T-cell (primary cell): ENCODE measurements at regions not wholly inside any gene's neighbourhood (a gene's known extent, or its start where the extent isn't known, plus 50 kb on each side); places are given as distances from the start of the nearest gene placed in this dataset.
A peak's percentile ranks its signal among the peaks of the same experiment; 100 is the strongest.

Experiments used
- ATAC-seq, 4 experiments: fragments of 200-7000 bp in 3 of 4; fragments of 150-1000 bp in 1 of 4; cut with Tn5 transposase; replicated peaks in 1 of 4; 1 replicate in 3 of 4; 2 replicates in 1 of 4; pipeline ENCODE4 v1.10.0; 2021; ENCODE audit warnings: moderate library complexity in 3 of 4, mild to moderate bottlenecking in 2 of 4, moderate number of reproducible peaks in 1 of 4
- CTCF ChIA-PET, 2 donors: fragments of 300-600 bp; sonication (Branson Sonifier 250); formaldehyde crosslinking; loops; one replicate each; lab custom pipeline; 2022; ENCODE audit warnings: antibody characterized with exemption in 2 of 2; lab: Charles Lee
- POLR2A ChIA-PET, 2 donors: fragments of 300-600 bp; sonication (Branson Sonifier 250); formaldehyde crosslinking; loops; one replicate each; lab custom pipeline; 2022; ENCODE audit warnings: antibody characterized with exemption in 2 of 2; lab: Charles Lee
- DNase-seq, 35 experiments: peaks; one replicate each; pipeline versions ENCODE4 v3.0.0 to v3.0.0-alpha.2; 2013 to 2023
- H3K27ac ChIP-seq: one replicate; pipeline ENCODE4 v1.5.1; 2013; ENCODE audit warnings: low read length
- H3K27me3 ChIP-seq, 2 experiments: replicated peaks in 1 of 2; 1 replicate in 1 of 2; 2 replicates in 1 of 2; pipeline versions ENCODE4 v1.6.1 to v1.7.0; 2013; ENCODE audit warnings: low read length in 1 of 2, mixed read lengths in 1 of 2; ENCODE audit not compliant: control insufficient read depth in 2 of 2, insufficient read depth in 2 of 2; ENCODE audit errors: extremely low read depth in 1 of 2
- H3K36me3 ChIP-seq, 2 donors: 1 replicate in 1 of 2; 2 replicates in 1 of 2; pipeline versions ENCODE4 v1.6.1 to v1.7.0; 2013; ENCODE audit warnings: low read length in 1 of 2; ENCODE audit not compliant: control insufficient read depth in 2 of 2, insufficient read depth in 1 of 2; ENCODE audit errors: extremely low read depth in 1 of 2
- H3K4me1 ChIP-seq, 2 experiments: 1 replicate in 1 of 2; 2 replicates in 1 of 2; pipeline versions ENCODE4 v1.6.1 to v1.7.0; 2013; ENCODE audit warnings: low read length in 2 of 2, mixed read lengths in 1 of 2; ENCODE audit not compliant: insufficient read depth in 2 of 2, control insufficient read depth in 1 of 2; ENCODE audit errors: extremely low read depth in 1 of 2
- H3K4me3 ChIP-seq, 2 donors: 1 replicate in 1 of 2; 2 replicates in 1 of 2; pipeline versions ENCODE4 v1.5.1 to v1.7.0; 2013; ENCODE audit warnings: mild to moderate bottlenecking in 2 of 2, low read length in 1 of 2, moderate library complexity in 1 of 2; ENCODE audit not compliant: control insufficient read depth in 1 of 2; ENCODE audit errors: extremely low read depth in 1 of 2
- H3K9me3 ChIP-seq: 2 replicates; pipeline ENCODE4 v1.7.0; 2013
- H3K27ac Mint-ChIP-seq, 2 donors: one replicate each; pipeline ENCODE4 v1.8.0; 2020 to 2021; ENCODE audit warnings: mild to moderate bottlenecking in 2 of 2, mixed read lengths in 2 of 2
- H3K27me3 Mint-ChIP-seq, 2 donors: one replicate each; pipeline ENCODE4 v1.8.0; 2021 to 2022; ENCODE audit warnings: mixed read lengths in 2 of 2
- H3K36me3 Mint-ChIP-seq: one replicate; pipeline ENCODE4 v1.8.0; 2021; ENCODE audit warnings: mixed read lengths
- H3K4me1 Mint-ChIP-seq, 3 donors: one replicate each; pipeline ENCODE4 v1.8.0; 2020 to 2022; ENCODE audit warnings: mixed read lengths in 3 of 3, mild to moderate bottlenecking in 1 of 3
- H3K4me3 Mint-ChIP-seq, 3 donors: one replicate each; pipeline ENCODE4 v1.8.0; 2020 to 2022; ENCODE audit warnings: mild to moderate bottlenecking in 3 of 3, mixed read lengths in 3 of 3, moderate library complexity in 3 of 3
- H3K9me3 Mint-ChIP-seq, 3 donors: one replicate each; pipeline ENCODE4 v1.8.0; 2020 to 2022; ENCODE audit warnings: mixed read lengths in 3 of 3
- WGBS: methylation state at CpG from one replicate; pipeline ENCODE4 v1.1.5; 2013; ENCODE audit warnings: missing lambda C conversion rate; ENCODE audit not compliant: insufficient coverage; 5-methylcytosine and 5-hydroxymethylcytosine counted together

GRCh38 chr6:168896321-168896720, 357.3 kb downstream of the THBS2 start:
- Histone ChIP-seq H3K9me3 (no peaks in the 10 kb centered on the region), H3K4me1 (peaks cover 3 to 8% of the 10 kb centered on the region in 2 experiments), H3K27ac (no peak overlapping the region), H3K4me3 (no peak overlapping the region), H3K27me3 (peaks cover 0 to 2% of the 10 kb centered on the region in 2 experiments), H3K36me3 (no peaks in the 10 kb centered on the region)
- H3K36me3 Mint-ChIP-seq: no peaks in the 10 kb centered on the region
- ATAC-seq: no peak
- H3K27me3 Mint-ChIP-seq: peaks cover 0 to 1% of the 10 kb centered on the region in 2 donors
- POLR2A ChIA-PET: no interaction called here
- CTCF ChIA-PET: interaction anchor here in 1 of 2 donors (0.6 kb wide), 1 partner anchor 9 kb away, joined by 12 read pairs; no protein-coding TSS in a partner anchor
- no peaks in the 10 kb centered on the region for H3K9me3 Mint-ChIP-seq
- peaks cover 10 to 21% (median 19%) of the 10 kb centered on the region in 3 donors for H3K4me1 Mint-ChIP-seq
- peak overlapping the region; percentile 61 to 65 for H3K27ac Mint-ChIP-seq
- DNase-seq: no peak
- H3K4me3 Mint-ChIP-seq: peak overlapping the region in 1 of 3 donors; percentile 59
- 95% methylated on average over 6 of the region's 9 CpGs for WGBS

DNA sequence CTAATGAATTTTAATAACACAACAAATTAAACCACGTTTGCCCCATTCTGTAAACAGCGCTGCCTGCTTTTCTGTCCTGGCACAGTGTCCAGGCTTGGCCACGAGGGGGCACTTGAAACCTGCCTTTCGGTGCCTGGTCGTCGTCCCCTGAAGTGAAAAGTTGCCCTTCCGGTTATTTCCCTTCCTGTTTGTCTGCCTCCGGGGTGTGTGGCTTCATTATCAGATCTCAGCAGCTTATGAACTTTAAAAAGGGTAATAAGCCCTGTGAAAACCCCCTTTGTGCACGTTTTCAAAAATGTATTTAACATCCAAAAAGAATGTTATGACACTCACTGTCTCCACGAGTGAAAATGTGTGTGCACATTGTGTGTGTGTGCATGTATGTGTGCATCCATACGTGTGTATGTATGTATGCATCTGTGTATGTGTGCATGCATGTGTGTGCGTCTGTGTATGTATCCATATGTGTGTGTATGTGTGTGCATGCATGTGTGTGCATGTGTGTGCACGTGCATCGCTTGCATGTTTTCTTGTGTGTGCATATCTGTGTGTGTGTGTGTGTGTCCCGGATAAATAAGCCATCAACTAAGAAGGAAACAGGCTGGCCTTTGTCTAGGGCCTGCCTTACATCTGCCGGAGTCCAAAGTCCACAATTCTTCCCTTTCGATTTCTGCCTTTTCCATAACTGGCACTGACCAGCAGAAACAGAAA, 358.4 kb downstream of the THBS2 start:
- Histone ChIP-seq H3K9me3 (no peaks in the 10 kb centered on the region), H3K27ac (peak overlapping the region; percentile 52), H3K27me3 (peaks cover 0 to 2% of the 10 kb centered on the region in 2 experiments), H3K36me3 (no peaks in the 10 kb centered on the region), H3K4me3 (peak overlapping the region in 1 of 2 donors; percentile 16), H3K4me1 (peaks cover 3 to 8% of the 10 kb centered on the region in 2 experiments)
- no peaks in the 10 kb centered on the region for H3K9me3 Mint-ChIP-seq
- WGBS: 28% methylated on average over 11 of the region's 17 CpGs
- peak overlapping the region; percentile 77 to 78 for H3K27ac Mint-ChIP-seq
- DNase-seq (peak; percentile 51 to 87 (median 73)), ATAC-seq (peak; percentile 88 to 99 (median 98))
- POLR2A ChIA-PET: no interaction called here
- no peaks in the 10 kb centered on the region for H3K36me3 Mint-ChIP-seq
- H3K4me3 Mint-ChIP-seq: peak overlapping the region; percentile 47 to 61 (median 59)
- H3K4me1 Mint-ChIP-seq: peaks cover 10 to 21% (median 19%) of the 10 kb centered on the region in 3 donors
- CTCF ChIA-PET: no interaction called here
- peaks cover 0 to 1% of the 10 kb centered on the region in 2 donors for H3K27me3 Mint-ChIP-seq

DNA sequence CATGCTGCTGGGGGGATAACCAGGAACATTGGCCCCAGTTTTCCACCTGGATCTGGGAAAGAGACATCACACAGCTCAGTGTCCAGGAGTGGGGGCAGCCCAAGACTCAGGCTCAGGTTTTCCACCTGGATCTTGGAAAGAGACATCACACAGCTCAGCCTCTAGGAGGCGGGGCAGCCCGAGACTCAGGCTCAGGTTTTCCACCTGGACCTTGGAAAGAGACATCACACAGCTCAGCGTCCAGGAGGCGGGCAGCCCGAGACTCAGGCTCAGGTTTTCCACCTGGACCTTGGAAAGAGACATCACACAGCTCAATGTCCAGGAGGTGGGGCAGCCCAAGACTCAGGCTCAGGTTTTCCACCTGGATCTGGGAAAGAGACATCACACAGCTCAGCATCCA, 361.6 kb downstream of the THBS2 start:
- no peaks in the 10 kb centered on the region for H3K9me3 ChIP-seq
- H3K27ac ChIP-seq: no peak overlapping the region
- H3K27ac Mint-ChIP-seq: no peak overlapping the region
- no peaks in the 10 kb centered on the region for H3K27me3 ChIP-seq
- H3K4me1 Mint-ChIP-seq: peaks cover 10 to 21% (median 19%) of the 10 kb centered on the region in 3 donors
- DNase-seq (no peak), ATAC-seq (no peak)
- H3K4me1 ChIP-seq: peaks cover 3 to 8% of the 10 kb centered on the region in 2 experiments
- H3K9me3 Mint-ChIP-seq: no peaks in the 10 kb centered on the region
- peaks cover 0 to 1% of the 10 kb centered on the region in 2 donors for H3K27me3 Mint-ChIP-seq
- H3K4me3 ChIP-seq: no peak overlapping the region
- ChIA-PET POLR2A (no interaction called here), CTCF (interaction anchor here (1.0 to 1.6 kb wide), 2 partner anchors 9 to 12 kb away, joined by 3 to 4 read pairs; no protein-coding TSS in a partner anchor)
- H3K4me3 Mint-ChIP-seq: no peak overlapping the region
- H3K36me3 Mint-ChIP-seq: no peaks in the 10 kb centered on the region
- WGBS: 73% methylated on average over 4 of the region's 5 CpGs
- H3K36me3 ChIP-seq: no peaks in the 10 kb centered on the region

DNA sequence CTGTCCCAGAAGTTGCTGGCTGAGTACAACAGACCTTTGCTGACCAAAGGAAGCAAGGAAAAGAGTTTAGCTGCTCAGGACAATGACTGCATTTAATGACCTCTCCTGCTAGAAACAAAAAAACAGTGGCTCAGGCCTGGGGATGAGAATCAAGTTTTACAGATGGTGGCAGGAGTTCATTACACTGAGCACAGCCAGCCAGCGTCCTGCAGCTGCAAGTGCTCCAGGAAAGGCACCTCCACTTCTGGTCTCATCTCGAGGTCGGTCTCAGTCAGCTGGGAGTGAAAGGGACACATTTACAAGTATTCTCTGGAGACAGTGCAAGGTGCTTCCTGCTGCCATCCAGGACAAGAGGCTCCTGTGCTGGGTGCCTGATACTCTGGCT, 362.7 kb downstream of the THBS2 start:
- Mint-ChIP-seq H3K27me3 (peaks cover 0 to 1% of the 10 kb centered on the region in 2 donors), H3K4me3 (no peak overlapping the region), H3K36me3 (no peaks in the 10 kb centered on the region), H3K9me3 (no peaks in the 10 kb centered on the region), H3K4me1 (peaks cover 10 to 14% (median 14%) of the 10 kb centered on the region in 3 donors), H3K27ac (no peak overlapping the region)
- no peaks in the 10 kb centered on the region for H3K27me3 ChIP-seq
- no peak overlapping the region for H3K4me3 ChIP-seq
- CTCF ChIA-PET: interaction anchor here in 1 of 2 donors (0.7 kb wide), 1 partner anchor 10 kb away, joined by 6 read pairs; no protein-coding TSS in a partner anchor
- DNase-seq: no peak
- no peak overlapping the region for H3K27ac ChIP-seq
- no peaks in the 10 kb centered on the region for H3K36me3 ChIP-seq
- no peaks in the 10 kb centered on the region for H3K9me3 ChIP-seq
- WGBS: 67% methylated on average over 3 of the region's 3 CpGs
- POLR2A ChIA-PET: no interaction called here
- no peak for ATAC-seq
- peaks cover 3 to 8% of the 10 kb centered on the region in 2 experiments for H3K4me1 ChIP-seq

GRCh38 chr6:168890306-168890980, 363.2 kb downstream of the THBS2 start:
- H3K36me3 Mint-ChIP-seq: no peaks in the 10 kb centered on the region

GRCh38 chr6:168888786-168889345, 364.8 kb downstream of the THBS2 start:
- peaks cover 6 to 10% (median 7%) of the 10 kb centered on the region in 3 donors for H3K4me1 Mint-ChIP-seq
- ATAC-seq: no peak
- WGBS: 94% methylated on average over 11 of the region's 18 CpGs
- H3K4me1 ChIP-seq: peaks cover 2 to 7% of the 10 kb centered on the region in 2 experiments
- no peaks in the 10 kb centered on the region for H3K9me3 Mint-ChIP-seq
- H3K27me3 ChIP-seq: no peaks in the 10 kb centered on the region
- no peak overlapping the region for H3K27ac Mint-ChIP-seq
- H3K36me3 ChIP-seq: no peaks in the 10 kb centered on the region
- DNase-seq: no peak
- no peak overlapping the region for H3K27ac ChIP-seq
- H3K27me3 Mint-ChIP-seq: peaks cover 0 to 1% of the 10 kb centered on the region in 2 donors
- H3K9me3 ChIP-seq: no peaks in the 10 kb centered on the region
- H3K4me3 ChIP-seq: no peak overlapping the region
- ChIA-PET CTCF (no interaction called here), POLR2A (no interaction called here)
- no peak overlapping the region for H3K4me3 Mint-ChIP-seq
- no peaks in the 10 kb centered on the region for H3K36me3 Mint-ChIP-seq

More at GRCh38 chr6:168890306-168890980, 363.2 kb downstream of the THBS2 start:
- Histone ChIP-seq H3K27ac (no peak overlapping the region), H3K9me3 (no peaks in the 10 kb centered on the region), H3K27me3 (no peaks in the 10 kb centered on the region), H3K4me1 (peaks cover 3 to 5% of the 10 kb centered on the region in 2 experiments), H3K36me3 (no peaks in the 10 kb centered on the region), H3K4me3 (no peak overlapping the region)
- CTCF ChIA-PET: no interaction called here
- H3K27me3 Mint-ChIP-seq: peaks cover 0 to 1% of the 10 kb centered on the region in 2 donors
- DNase-seq (no peak), ATAC-seq (no peak)
- no peaks in the 10 kb centered on the region for H3K9me3 Mint-ChIP-seq
- POLR2A ChIA-PET: no interaction called here
- no peak overlapping the region for H3K27ac Mint-ChIP-seq
- no peak overlapping the region for H3K4me3 Mint-ChIP-seq
- WGBS: 91% methylated on average over 23 of the region's 26 CpGs
- peaks cover 6 to 10% (median 9%) of the 10 kb centered on the region in 3 donors for H3K4me1 Mint-ChIP-seq
